ENCODE measurements at regions not wholly inside any gene's neighbourhood (a gene's known extent, or its start where the extent isn't known, plus 50 kb on each side); places are given as distances from the start of the nearest gene placed in this dataset.

GRCh38 chr2:62409442-62409841 lies 96.6 kb downstream of the TMEM17 start:
- Histone ChIP-seq H3K36me3 (no peaks in the 10 kb centered on the region), H3K9me3 (no peaks in the 10 kb centered on the region), H3K4me3 (no peak overlapping the region), H3K4me1 (peaks cover 12 to 14% of the 10 kb centered on the region in 2 donors), H3K27ac (peak overlapping the region; percentile 92 to 96), H3K27me3 (no peaks in the 10 kb centered on the region)
- TF ChIP-seq POLR2AphosphoS5 (IDR thresholded peaks at IDR 0.05) (no peak), CTCF (IDR thresholded peaks at IDR 0.05) (no peak), POLR2A (IDR thresholded peaks at IDR 0.05) (no peak)
- no peak for DNase-seq (ENCODE audit: low spot score in 2 of 2)
- intact Hi-C loops (cut with DNase I; ENCODE audit: low total_unique reads), result no loop called here

GRCh38 chr2:62408241-62408677 lies 97.7 kb downstream of the TMEM17 start:
- DNase-seq (ENCODE audit: low spot score in 2 of 2), result no peak
- H3K4me3 ChIP-seq, result no peak overlapping the region
- H3K36me3 ChIP-seq, result no peaks in the 10 kb centered on the region
- H3K9me3 ChIP-seq, result no peaks in the 10 kb centered on the region
- TF ChIP-seq CTCF (IDR thresholded peaks at IDR 0.05) (no peak), POLR2A (IDR thresholded peaks at IDR 0.05) (no peak), POLR2AphosphoS5 (IDR thresholded peaks at IDR 0.05) (peak in 1 of 3 donors; percentile 40)
- H3K4me1 ChIP-seq, result peaks cover 12 to 14% of the 10 kb centered on the region in 2 donors
- no peaks in the 10 kb centered on the region for H3K27me3 ChIP-seq
- no peak overlapping the region for H3K27ac ChIP-seq
- intact Hi-C loops (cut with DNase I; ENCODE audit: low total_unique reads), result no loop called here

- no peaks in the 10 kb centered on the region for H3K27me3 ChIP-seq
- TF ChIP-seq POLR2A (IDR thresholded peaks at IDR 0.05) (no peak), POLR2AphosphoS5 (IDR thresholded peaks at IDR 0.05) (no peak), CTCF (IDR thresholded peaks at IDR 0.05) (no peak)
- DNase-seq (ENCODE audit: low spot score in 2 of 2), result no peak
- no peaks in the 10 kb centered on the region for H3K36me3 ChIP-seq
- intact Hi-C loops (cut with DNase I; ENCODE audit: low total_unique reads), result no loop called here
- H3K27ac ChIP-seq, result no peak overlapping the region
- no peaks in the 10 kb centered on the region for H3K9me3 ChIP-seq
- H3K4me1 ChIP-seq, result peaks cover 12 to 14% of the 10 kb centered on the region in 2 donors
- H3K4me3 ChIP-seq, result no peak overlapping the region
Measured at GRCh38 chr2:62407838-62408237, 98.2 kb downstream of the TMEM17 start.

- peaks cover 12 to 14% of the 10 kb centered on the region in 2 donors for H3K4me1 ChIP-seq
- H3K4me3 ChIP-seq, result no peak overlapping the region
- no peak for DNase-seq (ENCODE audit: low spot score in 2 of 2)
- no peak overlapping the region for H3K27ac ChIP-seq
- intact Hi-C loops (cut with DNase I; ENCODE audit: low total_unique reads), result no loop called here
- no peaks in the 10 kb centered on the region for H3K9me3 ChIP-seq
- TF ChIP-seq CTCF (IDR thresholded peaks at IDR 0.05) (no peak), POLR2A (IDR thresholded peaks at IDR 0.05) (no peak), POLR2AphosphoS5 (IDR thresholded peaks at IDR 0.05) (no peak)
- H3K36me3 ChIP-seq, result no peaks in the 10 kb centered on the region
- H3K27me3 ChIP-seq, result no peaks in the 10 kb centered on the region
Measured at GRCh38 chr2:62407401-62407800, 98.6 kb downstream of the TMEM17 start.

- no peak for DNase-seq (ENCODE audit: low spot score in 2 of 2)
- Histone ChIP-seq H3K9me3 (no peaks in the 10 kb centered on the region), H3K4me1 (peaks cover 10 to 12% of the 10 kb centered on the region in 2 donors), H3K4me3 (no peak overlapping the region), H3K36me3 (no peaks in the 10 kb centered on the region), H3K27ac (no peak overlapping the region), H3K27me3 (no peaks in the 10 kb centered on the region)
- no peak for TF ChIP-seq POLR2AphosphoS5 (IDR thresholded peaks at IDR 0.05)
- TF ChIP-seq POLR2A (IDR thresholded peaks at IDR 0.05), result no peak
- TF ChIP-seq CTCF (IDR thresholded peaks at IDR 0.05), result no peak
- intact Hi-C loops (cut with DNase I; ENCODE audit: low total_unique reads), result no loop called here
Measured at GRCh38 chr2:62406573-62407043, 99.4 kb downstream of the TMEM17 start.

Data from breast epithelium (tissue), 4 donors.